K562 (cell line): ENCODE measurements at regions not wholly inside any gene's neighbourhood (a gene's known extent, or its start where the extent isn't known, plus 50 kb on each side); places are given as distances from the start of the nearest gene placed in this dataset.

ENCODE experiments used
- ATAC-seq: fragments of 200-7000 bp; cut with Tn5 transposase; 3 replicates; pipeline ENCODE4 v1.9.1; 2020; ENCODE audit warnings: moderate library complexity
- BruUV-seq: library from RNA; stranded (reverse); fragments of 400-500 nt; replicated peaks from 2 replicates; lab custom pipeline; 2021; lab: Mats Ljungman, UMichigan
- CTCF ChIA-PET: fragments of 300-600 bp; formaldehyde crosslinking; extraction: SDS; loops from one replicate; lab custom pipeline; 2021; ENCODE audit warnings: low intra/inter-chr PET ratio; lab: Yijun Ruan, JAX
- POLR2A ChIA-PET: fragments of 300-600, 350-650 bp; sonication (Branson Sonifier 250); formaldehyde crosslinking; extraction: SDS; loops from one replicate; lab custom pipeline; 2021; ENCODE audit warnings: antibody characterized with exemption, inconsistent platforms; lab: Yijun Ruan, JAX
- DNase-seq, 4 experiments: peaks; one replicate each; pipeline versions ENCODE4 v3.0.0 to v3.0.0-alpha.2; 2011 to 2018; ENCODE audit warnings: low spot score in 3 of 4, mixed read lengths in 3 of 4; ENCODE audit errors: extremely low read depth in 1 of 4
- FAIRE-seq: peaks from 2 replicates; lab custom pipeline; 2011; peaks lifted over from hg19 to GRCh38; lab: Jason Lieb, UNC
- H2AFZ ChIP-seq: 2 replicates; pipeline ENCODE4 v1.6.0; 2011; ENCODE audit warnings: low read depth, low read length, control low read depth, inconsistent platforms
- H3K27ac ChIP-seq: fragments of 200-600 bp; 3 replicates; pipeline ENCODE4 v1.8.0; 2011; ENCODE audit warnings: low read depth, mild to moderate bottlenecking, control low read depth, inconsistent platforms, low read length, moderate library complexity, mixed read lengths; ENCODE audit errors: extremely low read depth
- H3K27me3 ChIP-seq, 2 experiments: fragments of 300-600 bp in 1 of 2; 2 replicates in 1 of 2; 3 replicates in 1 of 2; pipeline versions ENCODE4 v1.6.0 to v1.8.0; 2011; ENCODE audit warnings: inconsistent platforms in 2 of 2, low read length in 2 of 2, mild to moderate bottlenecking in 1 of 2, mixed read lengths in 1 of 2, moderate library complexity in 1 of 2; ENCODE audit not compliant: control insufficient read depth in 2 of 2, insufficient read depth in 2 of 2
- H3K36me3 ChIP-seq: fragments of 300-600 bp; 3 replicates; pipeline ENCODE4 v1.8.0; 2011; ENCODE audit warnings: mild to moderate bottlenecking, low read length, inconsistent platforms; ENCODE audit not compliant: control insufficient read depth, insufficient read depth
- H3K4me1 ChIP-seq, 2 experiments: fragments of 200-600 bp in 1 of 2; replicated peaks in 1 of 2; 2 replicates in 1 of 2; 3 replicates in 1 of 2; pipeline versions ENCODE4 v1.5.1 to v1.8.0; 2011; ENCODE audit warnings: inconsistent platforms in 2 of 2, low read length in 2 of 2, mild to moderate bottlenecking in 1 of 2, mixed read lengths in 1 of 2, moderate library complexity in 1 of 2; ENCODE audit not compliant: control insufficient read depth in 2 of 2, insufficient read depth in 2 of 2
- H3K4me2 ChIP-seq: 2 replicates; pipeline ENCODE4 v1.6.1; 2011; ENCODE audit warnings: low read length, control low read depth, inconsistent platforms, mixed read lengths; ENCODE audit not compliant: insufficient read depth
- H3K4me3 ChIP-seq: fragments of 200-600 bp; sonication (generic), shearing (Covaris generic); 2 replicates; pipeline ENCODE4 v1.5.1; 2016; ENCODE audit warnings: control low read depth, inconsistent platforms
- H3K79me2 ChIP-seq: fragments of 200-600 bp; 3 replicates; pipeline ENCODE4 v1.8.0; 2011; ENCODE audit warnings: low read length, inconsistent platforms; ENCODE audit not compliant: control insufficient read depth, insufficient read depth
- H3K9ac ChIP-seq, 2 experiments: 2 replicates each; pipeline versions ENCODE4 v1.6.0 to v1.6.1; 2011; ENCODE audit warnings: low read depth in 2 of 2, low read length in 2 of 2, control low read depth in 1 of 2, inconsistent platforms in 1 of 2, mild to moderate bottlenecking in 1 of 2, mixed read lengths in 1 of 2; ENCODE audit not compliant: insufficient read depth in 1 of 2
- H3K9me1 ChIP-seq: one replicate; pipeline ENCODE4 v1.6.0; 2011; ENCODE audit warnings: inconsistent platforms, mild to moderate bottlenecking, low read length, moderate library complexity; ENCODE audit not compliant: control insufficient read depth, insufficient read depth
- H3K9me3 ChIP-seq: replicated peaks from 2 replicates; pipeline ENCODE4 v1.5.1; 2011; ENCODE audit warnings: low read depth, low read length, inconsistent platforms; ENCODE audit not compliant: control insufficient read depth, insufficient read depth
- H4K20me1 ChIP-seq: replicated peaks from 2 replicates; pipeline ENCODE4 v1.6.1; 2011; ENCODE audit warnings: low read length, inconsistent platforms, mixed read lengths; ENCODE audit not compliant: control insufficient read depth, insufficient read depth
- ARID3A ChIP-seq: IDR thresholded peaks from 2 replicates; pipeline ENCODE4 v1.6.1; 2012; ENCODE audit warnings: low read depth, low read length, improper control_type of control experiment, borderline replicate concordance
- HDAC2 ChIP-seq: fragments of 450-650 bp; IDR thresholded peaks from 2 replicates; pipeline ENCODE4 v1.6.1; 2016; ENCODE audit warnings: mild to moderate bottlenecking
- RFX7 ChIP-seq: fragments of 250-450 bp; sonication (Bioruptor Pico); IDR thresholded peaks from 2 replicates; pipeline ENCODE4 v1.5.1; 2021; ENCODE audit warnings: mild to moderate bottlenecking
- TAF15 ChIP-seq: fragments of 200-400 bp; formaldehyde crosslinking; IDR thresholded peaks from 2 replicates; pipeline ENCODE4 v1.6.1; 2017; ENCODE audit warnings: mild to moderate bottlenecking, low read depth, low read length, moderate library complexity
- ZKSCAN3 ChIP-seq: fragments of 250-450 bp; sonication (Bioruptor Pico); IDR thresholded peaks from 2 replicates; pipeline ENCODE4 v1.4.0; 2020
- in situ Hi-C: fragments of 300-500 bp; cut with MboI; formaldehyde crosslinking; loops from 4 replicates; pipeline ENCODE4 v1.15.0; 2018; ENCODE audit warnings: inconsistent platforms, mixed read lengths
- intact Hi-C: fragments of 100-400 bp; cut with micrococcal nuclease; formaldehyde crosslinking; loops from 2 replicates; pipeline ENCODE4 v1.14.2; 2022
- TF ChIP-seq, protein P1 (sequence below): fragments of 250-450 bp; sonication (Bioruptor Pico); IDR thresholded peaks from 2 replicates; pipeline ENCODE4 v1.5.0; 2022; ENCODE audit warnings: mild to moderate bottlenecking
- TF ChIP-seq, protein P2 (sequence below): fragments of 450-650 bp; IDR thresholded peaks from 2 replicates; pipeline ENCODE4 v1.6.1; 2018; ENCODE audit not compliant: partially characterized antibody
- TF ChIP-seq, protein P3 (sequence below): fragments of 450-650 bp; IDR thresholded peaks from 2 replicates; pipeline ENCODE4 v1.6.1; 2017; ENCODE audit warnings: antibody characterized with exemption
- TF ChIP-seq, protein P4 (sequence below): fragments of 250-450 bp; sonication (Bioruptor Pico); IDR thresholded peaks from 2 replicates; pipeline ENCODE4 v1.8.0; 2022; ENCODE audit warnings: inconsistent platforms, mild to moderate bottlenecking, moderate library complexity, borderline replicate concordance

GRCh38 chr21:22827422-22827821, 1829.2 kb downstream of the NCAM2 start:
- no peak for DNase-seq
- H3K9ac ChIP-seq, result no peak overlapping the region
- POLR2A ChIA-PET, result no interaction called here
- H3K4me1 ChIP-seq, result no peaks in the 10 kb centered on the region
- no peaks in the 10 kb centered on the region for H3K36me3 ChIP-seq
- H2AFZ ChIP-seq, result no peak overlapping the region
- BruUV-seq, result no TSS peak
- no peaks in the 10 kb centered on the region for H3K9me1 ChIP-seq
- H3K27ac ChIP-seq, result no peak overlapping the region
- H3K27me3 ChIP-seq, result no peaks in the 10 kb centered on the region
- H3K9me3 ChIP-seq, result no peaks in the 10 kb centered on the region
- FAIRE-seq, result no peak
- no peak overlapping the region for H3K4me3 ChIP-seq
- no peak for ATAC-seq
- CTCF ChIA-PET, result no interaction called here
- intact Hi-C loops (no loop called here), in situ Hi-C loops (no loop called here)
- H4K20me1 ChIP-seq, result no peaks in the 10 kb centered on the region
- no peaks in the 10 kb centered on the region for H3K79me2 ChIP-seq
- no peak overlapping the region for H3K4me2 ChIP-seq
- TF ChIP-seq, protein P1, sequence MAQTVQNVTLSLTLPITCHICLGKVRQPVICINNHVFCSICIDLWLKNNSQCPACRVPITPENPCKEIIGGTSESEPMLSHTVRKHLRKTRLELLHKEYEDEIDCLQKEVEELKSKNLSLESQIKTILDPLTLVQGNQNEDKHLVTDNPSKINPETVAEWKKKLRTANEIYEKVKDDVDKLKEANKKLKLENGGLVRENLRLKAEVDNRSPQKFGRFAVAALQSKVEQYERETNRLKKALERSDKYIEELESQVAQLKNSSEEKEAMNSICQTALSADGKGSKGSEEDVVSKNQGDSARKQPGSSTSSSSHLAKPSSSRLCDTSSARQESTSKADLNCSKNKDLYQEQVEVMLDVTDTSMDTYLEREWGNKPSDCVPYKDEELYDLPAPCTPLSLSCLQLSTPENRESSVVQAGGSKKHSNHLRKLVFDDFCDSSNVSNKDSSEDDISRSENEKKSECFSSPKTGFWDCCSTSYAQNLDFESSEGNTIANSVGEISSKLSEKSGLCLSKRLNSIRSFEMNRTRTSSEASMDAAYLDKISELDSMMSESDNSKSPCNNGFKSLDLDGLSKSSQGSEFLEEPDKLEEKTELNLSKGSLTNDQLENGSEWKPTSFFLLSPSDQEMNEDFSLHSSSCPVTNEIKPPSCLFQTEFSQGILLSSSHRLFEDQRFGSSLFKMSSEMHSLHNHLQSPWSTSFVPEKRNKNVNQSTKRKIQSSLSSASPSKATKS, result no peak
- no peak for TF ChIP-seq RFX7 (CRISPR knock-in tag)
- no peak for TF ChIP-seq ARID3A
- TF ChIP-seq, protein P2, sequence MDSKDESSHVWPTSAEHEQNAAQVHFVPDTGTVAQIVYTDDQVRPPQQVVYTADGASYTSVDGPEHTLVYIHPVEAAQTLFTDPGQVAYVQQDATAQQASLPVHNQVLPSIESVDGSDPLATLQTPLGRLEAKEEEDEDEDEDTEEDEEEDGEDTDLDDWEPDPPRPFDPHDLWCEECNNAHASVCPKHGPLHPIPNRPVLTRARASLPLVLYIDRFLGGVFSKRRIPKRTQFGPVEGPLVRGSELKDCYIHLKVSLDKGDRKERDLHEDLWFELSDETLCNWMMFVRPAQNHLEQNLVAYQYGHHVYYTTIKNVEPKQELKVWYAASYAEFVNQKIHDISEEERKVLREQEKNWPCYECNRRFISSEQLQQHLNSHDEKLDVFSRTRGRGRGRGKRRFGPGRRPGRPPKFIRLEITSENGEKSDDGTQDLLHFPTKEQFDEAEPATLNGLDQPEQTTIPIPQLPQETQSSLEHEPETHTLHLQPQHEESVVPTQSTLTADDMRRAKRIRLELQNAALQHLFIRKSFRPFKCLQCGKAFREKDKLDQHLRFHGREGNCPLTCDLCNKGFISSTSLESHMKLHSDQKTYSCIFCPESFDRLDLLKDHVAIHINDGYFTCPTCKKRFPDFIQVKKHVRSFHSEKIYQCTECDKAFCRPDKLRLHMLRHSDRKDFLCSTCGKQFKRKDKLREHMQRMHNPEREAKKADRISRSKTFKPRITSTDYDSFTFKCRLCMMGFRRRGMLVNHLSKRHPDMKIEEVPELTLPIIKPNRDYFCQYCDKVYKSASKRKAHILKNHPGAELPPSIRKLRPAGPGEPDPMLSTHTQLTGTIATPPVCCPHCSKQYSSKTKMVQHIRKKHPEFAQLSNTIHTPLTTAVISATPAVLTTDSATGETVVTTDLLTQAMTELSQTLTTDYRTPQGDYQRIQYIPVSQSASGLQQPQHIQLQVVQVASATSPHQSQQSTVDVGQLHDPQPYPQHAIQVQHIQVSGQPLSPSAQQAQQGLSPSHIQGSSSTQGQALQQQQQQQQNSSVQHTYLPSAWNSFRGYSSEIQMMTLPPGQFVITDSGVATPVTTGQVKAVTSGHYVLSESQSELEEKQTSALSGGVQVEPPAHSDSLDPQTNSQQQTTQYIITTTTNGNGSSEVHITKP, result no peak
- TF ChIP-seq HDAC2, result no peak
- TF ChIP-seq, protein P3, sequence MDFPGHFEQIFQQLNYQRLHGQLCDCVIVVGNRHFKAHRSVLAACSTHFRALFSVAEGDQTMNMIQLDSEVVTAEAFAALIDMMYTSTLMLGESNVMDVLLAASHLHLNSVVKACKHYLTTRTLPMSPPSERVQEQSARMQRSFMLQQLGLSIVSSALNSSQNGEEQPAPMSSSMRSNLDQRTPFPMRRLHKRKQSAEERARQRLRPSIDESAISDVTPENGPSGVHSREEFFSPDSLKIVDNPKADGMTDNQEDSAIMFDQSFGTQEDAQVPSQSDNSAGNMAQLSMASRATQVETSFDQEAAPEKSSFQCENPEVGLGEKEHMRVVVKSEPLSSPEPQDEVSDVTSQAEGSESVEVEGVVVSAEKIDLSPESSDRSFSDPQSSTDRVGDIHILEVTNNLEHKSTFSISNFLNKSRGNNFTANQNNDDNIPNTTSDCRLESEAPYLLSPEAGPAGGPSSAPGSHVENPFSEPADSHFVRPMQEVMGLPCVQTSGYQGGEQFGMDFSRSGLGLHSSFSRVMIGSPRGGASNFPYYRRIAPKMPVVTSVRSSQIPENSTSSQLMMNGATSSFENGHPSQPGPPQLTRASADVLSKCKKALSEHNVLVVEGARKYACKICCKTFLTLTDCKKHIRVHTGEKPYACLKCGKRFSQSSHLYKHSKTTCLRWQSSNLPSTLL, result no peak
- no peak for TF ChIP-seq ZKSCAN3 (CRISPR knock-in tag)
- no peak for TF ChIP-seq TAF15
- TF ChIP-seq, protein P4, sequence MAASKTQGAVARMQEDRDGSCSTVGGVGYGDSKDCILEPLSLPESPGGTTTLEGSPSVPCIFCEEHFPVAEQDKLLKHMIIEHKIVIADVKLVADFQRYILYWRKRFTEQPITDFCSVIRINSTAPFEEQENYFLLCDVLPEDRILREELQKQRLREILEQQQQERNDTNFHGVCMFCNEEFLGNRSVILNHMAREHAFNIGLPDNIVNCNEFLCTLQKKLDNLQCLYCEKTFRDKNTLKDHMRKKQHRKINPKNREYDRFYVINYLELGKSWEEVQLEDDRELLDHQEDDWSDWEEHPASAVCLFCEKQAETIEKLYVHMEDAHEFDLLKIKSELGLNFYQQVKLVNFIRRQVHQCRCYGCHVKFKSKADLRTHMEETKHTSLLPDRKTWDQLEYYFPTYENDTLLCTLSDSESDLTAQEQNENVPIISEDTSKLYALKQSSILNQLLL, result no peak
